ENCODE measurements at regions not wholly inside any gene's neighbourhood (a gene's known extent, or its start where the extent isn't known, plus 50 kb on each side); places are given as distances from the start of the nearest gene placed in this dataset.

DNA sequence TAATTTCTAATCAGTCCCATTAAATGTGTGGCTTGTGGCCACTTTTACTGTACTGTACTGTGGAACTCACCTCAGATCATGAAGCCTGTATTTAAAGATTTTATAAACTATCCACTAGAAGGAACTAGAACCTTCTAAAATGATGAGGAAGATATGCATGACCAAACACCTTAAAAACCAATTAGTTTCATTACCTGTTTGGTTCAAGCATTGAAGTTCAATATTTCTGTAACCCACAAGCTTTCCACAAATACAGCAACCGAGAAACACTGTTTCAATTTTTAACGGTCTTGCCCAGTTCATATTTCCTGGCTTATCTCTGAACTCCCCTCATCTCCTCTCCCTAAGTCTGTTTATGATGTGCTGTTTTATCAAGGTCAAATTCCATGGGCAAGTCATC, 264.3 kb upstream of the PLD5 start:
- RAD21 ChIA-PET (ENCODE audit: unreplicated experiment): interaction anchor here (1.0 kb wide), 1 partner anchor 526 kb away, joined by 3 read pairs; no protein-coding TSS in a partner anchor
- TF ChIP-seq RUNX3 (IDR thresholded peaks at IDR 0.05; ENCODE audit: low read length): peak; percentile 37; the same call in 1 of the 2 replicates
- no peak for TF ChIP-seq CEBPZ (IDR thresholded peaks at IDR 0.05; ENCODE audit: low read depth, low read length)
- no peak for TF ChIP-seq PAX8 (IDR thresholded peaks at IDR 0.05)
- peak; percentile 45; the same call in 1 of the 2 replicates for TF ChIP-seq SPI1 (IDR thresholded peaks at IDR 0.05; ENCODE audit: borderline replicate concordance, insufficient read depth, low read depth, low read length)
- no peak for TF ChIP-seq STAT1 (conservative IDR thresholded peaks at IDR 0.05)
- 0 out of 2 replicates have a peak, but pooled peaks have one; percentile 24 for TF ChIP-seq ATF7 (IDR thresholded peaks at IDR 0.05; ENCODE audit: low read depth)
- peak; percentile 10 for TF ChIP-seq RELA (IDR thresholded peaks at IDR 0.05; ENCODE audit: borderline replicate concordance, partially characterized antibody)
- no peak for TF ChIP-seq TCF3 (IDR thresholded peaks at IDR 0.05; ENCODE audit: borderline replicate concordance, insufficient read depth, low read depth, low read length)
- peak; percentile 87 for TF ChIP-seq MTA2 (IDR thresholded peaks at IDR 0.05; ENCODE audit: low read depth)
- TF ChIP-seq, protein P1, sequence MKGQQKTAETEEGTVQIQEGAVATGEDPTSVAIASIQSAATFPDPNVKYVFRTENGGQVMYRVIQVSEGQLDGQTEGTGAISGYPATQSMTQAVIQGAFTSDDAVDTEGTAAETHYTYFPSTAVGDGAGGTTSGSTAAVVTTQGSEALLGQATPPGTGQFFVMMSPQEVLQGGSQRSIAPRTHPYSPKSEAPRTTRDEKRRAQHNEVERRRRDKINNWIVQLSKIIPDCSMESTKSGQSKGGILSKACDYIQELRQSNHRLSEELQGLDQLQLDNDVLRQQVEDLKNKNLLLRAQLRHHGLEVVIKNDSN (IDR thresholded peaks at IDR 0.05; ENCODE audit: borderline replicate concordance, extremely low read length, insufficient read depth, low read depth, low read length): no peak
- peak; percentile 13 to 81; a peak in 2 of 4 replicates for TF ChIP-seq EP300 (IDR thresholded peaks at IDR 0.05; ENCODE audit: borderline replicate concordance in 1 of 2, control insufficient read depth in 1 of 2, low read depth in 2 of 2, low read length in 2 of 2)
- TF ChIP-seq SREBF1 (IDR thresholded peaks at IDR 0.05; ENCODE audit: low read length): no peak
- TF ChIP-seq DPF2 (IDR thresholded peaks at IDR 0.05): 0 out of 2 replicates have a peak, but pooled peaks have one; percentile 27
- TF ChIP-seq CUX1 (IDR thresholded peaks at IDR 0.05; ENCODE audit: insufficient replicate concordance, low read depth, low read length): peak; percentile 90

More for the DNA sequence above, 264.3 kb upstream of the PLD5 start:
- 3% methylated on average over 2 of the region's 2 CpGs for WGBS (ENCODE audit: insufficient coverage, insufficient replicate concordance, low lambda C conversion rate, missing lambda C conversion rate)
- Histone ChIP-seq H3K36me3 (ENCODE audit: control insufficient read depth in 2 of 2, insufficient read depth in 2 of 2, low read length in 1 of 2) (no peaks in the 10 kb centered on the region), H2AFZ (ENCODE audit: control insufficient read depth, low read depth, low read length) (no peak overlapping the region), H3K79me2 (ENCODE audit: control insufficient read depth, insufficient read depth, low read length) (no peaks in the 10 kb centered on the region), H4K20me1 (ENCODE audit: control insufficient read depth, insufficient read depth) (no peaks in the 10 kb centered on the region), H3K9me3 (replicated peaks; ENCODE audit: control insufficient read depth, insufficient read depth, low read length) (no peaks in the 10 kb centered on the region), H3K27me3 (replicated peaks in 1 of 2; ENCODE audit: control insufficient read depth in 2 of 2, insufficient read depth in 2 of 2, low read length in 1 of 2) (peaks cover 0 to 2% of the 10 kb centered on the region in 2 experiments; a peak in 1 of 4 replicates), H3K4me1 (ENCODE audit: control insufficient read depth, insufficient read depth, low read length) (peaks cover 4% of the 10 kb centered on the region; the same call in 1 of the 2 replicates), H3K9ac (ENCODE audit: control insufficient read depth, insufficient read depth, low read length) (no peak overlapping the region), H3K4me3 (no peak overlapping the region), H3K4me2 (ENCODE audit: control insufficient read depth, insufficient read depth) (0 out of 2 replicates have a peak overlapping the region, but pooled peaks have one; percentile 54), H3K27ac (ENCODE audit: control insufficient read depth, insufficient read depth) (no peak overlapping the region)
- FAIRE-seq: peak; percentile 87
- peak; percentile 91 for ATAC-seq
- peak; percentile 40 for DNase-seq (ENCODE audit: low read depth, low spot score)
- CTCF ChIA-PET: interaction anchor here (0.7 to 1.6 kb wide), 4 partner anchors 9 to 99 kb away, joined by 3 to 5 read pairs (median 4); no protein-coding TSS in a partner anchor
- in situ Hi-C loops (cut with MboI): loop anchor here (25.0 kb wide), 1 partner anchor 524 kb away; no protein-coding TSS in a partner anchor
- no TSS peak for BruUV-seq (replicated peaks)
- POLR2A ChIA-PET: no interaction called here
- SMC1A ChIA-PET (ENCODE audit: uncharacterized antibody, unreplicated experiment): interaction anchor here (1.2 to 2.1 kb wide), 3 partner anchors 9 to 525 kb away, joined by 4 to 8 read pairs (median 5); no protein-coding TSS in a partner anchor
- intact Hi-C loops (cut with micrococcal nuclease; ENCODE audit: unreplicated experiment): no loop called here

All from GM12878 (cell line).